Lower leg skin (tissue), 4 donors: ENCODE measurements at regions not wholly inside any gene's neighbourhood (a gene's known extent, or its start where the extent isn't known, plus 50 kb on each side); places are given as distances from the start of the nearest gene placed in this dataset.

Source experiments
- DNase-seq, 2 donors: peaks; one replicate each; pipeline ENCODE4 v3.0.0-alpha.2; 2019; ENCODE audit warnings: low spot score in 2 of 2
- H3K4me3 ChIP-seq: fragments of 200-600 bp; sonication (generic); 2 replicates; pipeline ENCODE4 v1.5.1; 2017; ENCODE audit warnings: mild to moderate bottlenecking, low read depth; ENCODE audit not compliant: poor library complexity, severe bottlenecking
- POLR2A ChIP-seq, 2 donors: fragments of 450-650 bp; IDR thresholded peaks; one replicate each; pipeline ENCODE4 v1.6.1; 2016 to 2017; ENCODE audit warnings: antibody characterized with exemption in 2 of 2, mild to moderate bottlenecking in 1 of 2, moderate library complexity in 1 of 2
- WGBS, 2 donors: methylation state at CpG; one replicate each; pipeline ENCODE4 v1.1.5; 2018; 5-methylcytosine and 5-hydroxymethylcytosine counted together
- intact Hi-C: fragments of 100-400 bp; cut with DNase I; formaldehyde crosslinking; loops from one replicate; pipeline ENCODE4 v1.15.0; 2023; ENCODE audit warnings: low total_unique reads
- TF ChIP-seq, protein P1 (sequence below), 3 donors: fragments of 450-650 bp; IDR thresholded peaks; one replicate each; pipeline ENCODE4 v1.5.1; 2016; ENCODE audit warnings: antibody characterized with exemption in 3 of 3, mild to moderate bottlenecking in 3 of 3, moderate library complexity in 2 of 3

DNA sequence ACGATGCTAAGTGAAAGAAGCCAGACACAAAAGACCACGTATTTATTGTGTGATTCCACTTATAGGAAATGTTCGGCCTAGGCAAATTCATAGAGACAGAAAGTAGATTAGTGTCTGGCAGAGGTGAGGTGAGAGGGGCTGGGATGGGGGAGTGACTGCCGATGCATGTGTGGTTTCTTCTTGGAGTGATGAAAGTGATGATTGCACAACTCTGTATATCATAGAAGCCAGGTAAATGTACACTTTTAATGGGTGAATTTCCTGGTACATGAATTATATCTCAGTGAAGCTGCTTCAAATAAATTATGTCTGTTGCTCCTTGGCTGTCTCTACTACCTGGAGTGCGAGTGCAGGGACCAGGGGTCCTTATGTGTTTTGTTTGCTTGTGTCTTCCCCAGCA, 76.2 kb upstream of the PTCH1 start:
- 91 to 92% methylated on average over 5 of the region's 5 CpGs for WGBS, 2 donors
- intact Hi-C loops: no loop called here
- no peak for TF ChIP-seq POLR2A (IDR thresholded peaks at IDR 0.05)
- TF ChIP-seq, protein P1, sequence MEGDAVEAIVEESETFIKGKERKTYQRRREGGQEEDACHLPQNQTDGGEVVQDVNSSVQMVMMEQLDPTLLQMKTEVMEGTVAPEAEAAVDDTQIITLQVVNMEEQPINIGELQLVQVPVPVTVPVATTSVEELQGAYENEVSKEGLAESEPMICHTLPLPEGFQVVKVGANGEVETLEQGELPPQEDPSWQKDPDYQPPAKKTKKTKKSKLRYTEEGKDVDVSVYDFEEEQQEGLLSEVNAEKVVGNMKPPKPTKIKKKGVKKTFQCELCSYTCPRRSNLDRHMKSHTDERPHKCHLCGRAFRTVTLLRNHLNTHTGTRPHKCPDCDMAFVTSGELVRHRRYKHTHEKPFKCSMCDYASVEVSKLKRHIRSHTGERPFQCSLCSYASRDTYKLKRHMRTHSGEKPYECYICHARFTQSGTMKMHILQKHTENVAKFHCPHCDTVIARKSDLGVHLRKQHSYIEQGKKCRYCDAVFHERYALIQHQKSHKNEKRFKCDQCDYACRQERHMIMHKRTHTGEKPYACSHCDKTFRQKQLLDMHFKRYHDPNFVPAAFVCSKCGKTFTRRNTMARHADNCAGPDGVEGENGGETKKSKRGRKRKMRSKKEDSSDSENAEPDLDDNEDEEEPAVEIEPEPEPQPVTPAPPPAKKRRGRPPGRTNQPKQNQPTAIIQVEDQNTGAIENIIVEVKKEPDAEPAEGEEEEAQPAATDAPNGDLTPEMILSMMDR (IDR thresholded peaks at IDR 0.05): no peak
- no peak overlapping the region for H3K4me3 ChIP-seq
- DNase-seq: no peak

DNA sequence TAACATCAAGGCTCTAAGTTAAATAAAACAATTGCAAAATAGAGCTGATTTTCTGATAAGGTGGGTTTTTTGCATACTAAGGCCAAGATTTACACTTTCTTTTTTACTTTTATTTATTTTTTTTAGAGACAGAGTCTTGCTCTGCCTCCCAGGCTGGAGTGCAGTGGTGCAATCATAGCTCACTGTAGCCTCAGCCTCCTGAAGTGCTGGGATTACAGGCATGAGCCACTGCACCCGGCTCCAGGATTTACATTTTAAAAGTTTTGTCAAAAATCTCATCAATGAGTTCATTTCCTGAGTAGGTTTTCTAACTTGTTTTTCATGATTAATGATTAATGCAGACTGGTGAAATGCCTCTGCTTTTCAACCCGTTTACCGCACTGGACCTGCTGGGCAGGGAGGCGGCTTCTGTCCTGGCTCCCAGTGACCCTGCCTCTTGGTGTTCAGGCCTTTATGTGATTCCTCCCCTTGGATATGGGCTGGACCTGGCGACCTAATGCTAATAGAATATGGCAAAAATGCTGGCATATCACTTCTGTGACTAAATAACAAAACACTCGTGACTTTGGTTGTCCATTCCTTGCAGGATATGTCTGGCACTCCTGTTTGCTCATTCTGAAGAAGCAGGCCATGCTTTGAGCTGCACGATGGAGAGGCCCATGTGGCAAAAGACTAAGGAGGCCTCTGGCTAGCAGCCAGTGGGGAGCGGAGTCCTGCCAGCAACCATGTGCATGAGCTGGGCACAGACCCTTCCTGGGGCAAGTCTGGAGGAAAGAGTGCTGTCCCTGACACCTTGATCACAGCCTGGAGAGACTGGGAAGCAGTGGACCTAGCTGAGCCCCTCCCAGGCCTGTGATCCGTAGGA, 72.2 kb upstream of the PTCH1 start:
- no peak overlapping the region for H3K4me3 ChIP-seq
- no peak for DNase-seq
- TF ChIP-seq POLR2A (IDR thresholded peaks at IDR 0.05): no peak
- intact Hi-C loops: no loop called here
- 86 to 88% methylated on average over 9 of the region's 9 CpGs for WGBS, 2 donors

DNA sequence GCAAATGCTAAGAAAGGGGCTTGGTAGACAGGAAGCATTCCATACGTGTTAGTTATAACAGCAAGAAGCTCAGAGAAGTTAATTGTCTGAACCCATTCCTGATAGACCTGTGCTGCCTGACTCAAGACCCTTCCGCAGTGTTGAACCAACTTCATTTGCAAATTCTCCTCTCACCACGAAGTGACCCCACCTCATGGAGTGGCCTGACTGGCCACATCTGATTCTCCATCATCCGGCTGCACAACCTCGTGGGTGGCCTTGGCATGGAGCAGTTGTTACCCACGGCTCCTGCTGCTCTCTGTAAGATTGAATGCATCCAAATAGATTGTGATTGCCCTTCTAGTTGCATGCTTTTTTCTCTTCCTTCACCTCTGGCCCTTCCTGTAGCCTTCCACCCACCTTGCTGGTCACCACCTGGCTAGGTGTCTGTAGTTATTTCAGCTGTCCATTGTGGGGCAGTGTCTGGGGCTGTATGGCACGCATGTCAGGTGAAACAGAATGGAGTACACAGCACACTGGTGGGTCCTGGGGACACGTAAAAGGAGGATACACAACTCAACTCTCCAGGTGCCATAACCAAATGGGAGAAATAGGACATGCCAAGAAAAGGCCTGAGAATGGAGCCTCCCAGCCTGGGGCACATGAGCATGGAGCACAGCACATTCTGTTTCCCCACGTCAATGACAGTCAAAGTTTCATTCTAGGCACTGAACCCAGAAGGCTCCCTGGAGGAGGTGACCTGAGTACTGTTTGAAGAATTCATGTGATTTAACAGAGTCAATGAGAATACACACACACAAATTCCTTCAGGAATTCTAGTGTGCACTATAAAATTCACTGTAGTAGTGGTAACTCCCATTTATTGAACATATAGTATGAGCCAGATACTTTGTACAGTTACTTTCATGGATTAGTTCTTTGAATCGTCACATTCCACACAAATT, 70.5 kb upstream of the PTCH1 start:
- TF ChIP-seq, protein P1 (IDR thresholded peaks at IDR 0.05): no peak
- no peak for TF ChIP-seq POLR2A (IDR thresholded peaks at IDR 0.05)
- 87% methylated on average over 10 of the region's 10 CpGs for WGBS, 2 donors
- H3K4me3 ChIP-seq: no peak overlapping the region
- no peak for DNase-seq
- intact Hi-C loops: no loop called here

DNA sequence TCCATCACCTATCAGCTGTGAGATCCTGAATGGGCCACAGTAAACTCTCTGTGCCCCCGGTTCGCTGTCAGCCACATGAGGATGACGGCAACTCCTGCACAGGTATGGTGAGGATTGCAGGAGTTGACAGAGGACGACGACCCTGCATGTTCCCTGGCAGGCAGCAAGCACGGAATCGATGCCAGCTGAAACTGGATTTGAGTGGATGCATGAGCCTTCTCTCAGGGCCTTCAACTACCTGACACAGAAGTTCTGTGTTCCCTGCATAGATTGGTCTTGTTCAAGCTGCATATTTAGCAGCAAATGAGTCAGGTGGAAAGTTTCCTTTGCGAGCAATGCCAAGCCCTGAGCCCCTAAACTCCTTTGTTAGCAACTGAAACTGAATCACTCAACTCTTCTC, 69.6 kb upstream of the PTCH1 start:
- no peak overlapping the region for H3K4me3 ChIP-seq
- TF ChIP-seq POLR2A (IDR thresholded peaks at IDR 0.05): no peak
- TF ChIP-seq, protein P1 (IDR thresholded peaks at IDR 0.05): no peak
- DNase-seq: no peak
- WGBS, 2 donors: 75 to 81% methylated on average over 8 of the region's 8 CpGs
- intact Hi-C loops: no loop called here

DNA sequence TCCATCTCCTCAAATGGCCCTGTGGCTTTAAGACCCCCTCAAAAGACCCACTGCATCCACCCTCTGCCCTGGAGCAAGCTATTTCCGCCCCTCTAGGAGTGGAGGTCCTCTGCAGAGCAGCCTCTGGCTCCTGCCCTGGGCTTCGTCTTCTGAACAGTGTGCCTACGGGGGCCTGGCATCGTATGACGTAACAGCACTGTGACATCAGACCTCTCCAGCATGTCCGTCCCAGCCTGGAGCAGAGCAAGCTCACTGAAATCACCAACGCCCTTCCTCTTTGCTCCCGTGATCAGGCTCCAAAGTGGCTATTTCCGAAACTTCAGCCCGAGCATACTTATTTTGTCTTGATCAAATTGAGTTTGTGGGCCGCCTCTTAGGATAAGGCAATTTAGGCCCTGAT, 69.1 kb upstream of the PTCH1 start:
- WGBS, 2 donors: 87 to 88% methylated on average over 11 of the region's 11 CpGs
- DNase-seq: no peak

More for the DNA sequence above, 69.1 kb upstream of the PTCH1 start:
- TF ChIP-seq, protein P1 (IDR thresholded peaks at IDR 0.05): no peak
- TF ChIP-seq POLR2A (IDR thresholded peaks at IDR 0.05): no peak
- intact Hi-C loops: no loop called here
- H3K4me3 ChIP-seq: no peak overlapping the region
